HFFc6 (cell line): ENCODE measurements at regions not wholly inside any gene's neighbourhood (a gene's known extent, or its start where the extent isn't known, plus 50 kb on each side); places are given as distances from the start of the nearest gene placed in this dataset.

Source experiments
- DNase-seq: peaks from one replicate; pipeline ENCODE4 v3.0.0-alpha.2; 2018
- H3K27ac Mint-ChIP-seq: 2 replicates; pipeline ENCODE4 v1.8.0; 2020; ENCODE audit warnings: mild to moderate bottlenecking, mixed read lengths
- H3K27me3 Mint-ChIP-seq: 2 replicates; pipeline ENCODE4 v1.8.0; 2021; ENCODE audit warnings: mild to moderate bottlenecking, moderate library complexity, mixed read lengths; ENCODE audit not compliant: insufficient read depth
- H3K36me3 Mint-ChIP-seq: 2 replicates; pipeline ENCODE4 v1.8.0; 2021; ENCODE audit warnings: low read depth, mixed read lengths
- H3K4me1 Mint-ChIP-seq: 2 replicates; pipeline ENCODE4 v1.8.0; 2020; ENCODE audit warnings: low read depth, mixed read lengths
- H3K4me3 Mint-ChIP-seq: 2 replicates; pipeline ENCODE4 v1.8.0; 2020; ENCODE audit warnings: mild to moderate bottlenecking, moderate library complexity, mixed read lengths
- H3K9me3 Mint-ChIP-seq: 2 replicates; pipeline ENCODE4 v1.8.0; 2020; ENCODE audit warnings: mild to moderate bottlenecking, mixed read lengths
- TF ChIP-seq, protein P1 (sequence below): fragments of 200-600 bp; sonication (generic); IDR thresholded peaks from 2 replicates; pipeline ENCODE4 v1.5.0; 2021; ENCODE audit warnings: antibody characterized with exemption, mild to moderate bottlenecking

GRCh38 chr2:160647967-160648685 lies 154.5 kb upstream of the RBMS1 start:
- Mint-ChIP-seq H3K4me1 (peaks cover 30% of the 10 kb centered on the region), H3K9me3 (no peaks in the 10 kb centered on the region), H3K36me3 (no peaks in the 10 kb centered on the region), H3K4me3 (no peak overlapping the region), H3K27ac (no peak overlapping the region), H3K27me3 (no peaks in the 10 kb centered on the region)
- TF ChIP-seq, protein P1, sequence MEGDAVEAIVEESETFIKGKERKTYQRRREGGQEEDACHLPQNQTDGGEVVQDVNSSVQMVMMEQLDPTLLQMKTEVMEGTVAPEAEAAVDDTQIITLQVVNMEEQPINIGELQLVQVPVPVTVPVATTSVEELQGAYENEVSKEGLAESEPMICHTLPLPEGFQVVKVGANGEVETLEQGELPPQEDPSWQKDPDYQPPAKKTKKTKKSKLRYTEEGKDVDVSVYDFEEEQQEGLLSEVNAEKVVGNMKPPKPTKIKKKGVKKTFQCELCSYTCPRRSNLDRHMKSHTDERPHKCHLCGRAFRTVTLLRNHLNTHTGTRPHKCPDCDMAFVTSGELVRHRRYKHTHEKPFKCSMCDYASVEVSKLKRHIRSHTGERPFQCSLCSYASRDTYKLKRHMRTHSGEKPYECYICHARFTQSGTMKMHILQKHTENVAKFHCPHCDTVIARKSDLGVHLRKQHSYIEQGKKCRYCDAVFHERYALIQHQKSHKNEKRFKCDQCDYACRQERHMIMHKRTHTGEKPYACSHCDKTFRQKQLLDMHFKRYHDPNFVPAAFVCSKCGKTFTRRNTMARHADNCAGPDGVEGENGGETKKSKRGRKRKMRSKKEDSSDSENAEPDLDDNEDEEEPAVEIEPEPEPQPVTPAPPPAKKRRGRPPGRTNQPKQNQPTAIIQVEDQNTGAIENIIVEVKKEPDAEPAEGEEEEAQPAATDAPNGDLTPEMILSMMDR = no peak
- DNase-seq = no peak

DNA sequence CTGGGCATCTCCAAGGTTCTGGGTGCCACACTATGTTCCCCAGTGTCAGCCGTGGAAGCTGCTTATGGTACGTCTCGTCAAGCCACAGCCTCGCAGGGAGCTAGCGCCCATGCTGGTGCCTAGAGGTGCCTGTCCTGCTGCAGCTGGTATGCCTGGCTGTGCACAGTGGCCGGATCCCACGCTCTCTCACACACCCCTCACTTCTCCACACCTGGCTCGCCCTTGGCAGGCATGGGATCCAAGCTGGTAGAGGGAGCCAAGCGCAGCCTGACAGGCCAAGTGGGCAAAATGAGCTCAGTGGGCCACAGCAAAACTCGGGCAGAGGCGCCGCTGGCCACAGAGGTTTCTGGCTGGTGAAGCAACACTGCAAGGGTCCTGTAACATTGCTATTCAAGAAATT lies 156.1 kb upstream of the RBMS1 start:
- Mint-ChIP-seq H3K27me3 (no peaks in the 10 kb centered on the region), H3K9me3 (no peaks in the 10 kb centered on the region), H3K27ac (no peak overlapping the region), H3K4me3 (no peak overlapping the region), H3K36me3 (no peaks in the 10 kb centered on the region), H3K4me1 (peaks cover 30% of the 10 kb centered on the region)
- TF ChIP-seq, protein P1 = no peak
- no peak for DNase-seq

- H3K4me1 Mint-ChIP-seq = peaks cover 30% of the 10 kb centered on the region
- H3K27ac Mint-ChIP-seq = no peak overlapping the region
- H3K27me3 Mint-ChIP-seq = no peaks in the 10 kb centered on the region
- no peaks in the 10 kb centered on the region for H3K9me3 Mint-ChIP-seq
- no peak for DNase-seq
- TF ChIP-seq, protein P1 = no peak
- H3K36me3 Mint-ChIP-seq = no peaks in the 10 kb centered on the region
- no peak overlapping the region for H3K4me3 Mint-ChIP-seq
These were observed 156.8 kb upstream of the RBMS1 start for GRCh38 chr2:160650196-160651118.

GRCh38 chr2:160651416-160652200 lies 158.0 kb upstream of the RBMS1 start:
- Mint-ChIP-seq H3K27me3 (no peaks in the 10 kb centered on the region), H3K4me3 (no peak overlapping the region), H3K36me3 (no peaks in the 10 kb centered on the region), H3K4me1 (peaks cover 32% of the 10 kb centered on the region), H3K9me3 (no peaks in the 10 kb centered on the region), H3K27ac (no peak overlapping the region)
- DNase-seq = no peak
- TF ChIP-seq, protein P1 = no peak

- no peak overlapping the region for H3K27ac Mint-ChIP-seq
- no peak for DNase-seq
- H3K27me3 Mint-ChIP-seq = no peaks in the 10 kb centered on the region
- peaks cover 39% of the 10 kb centered on the region for H3K4me1 Mint-ChIP-seq
- H3K4me3 Mint-ChIP-seq = no peak overlapping the region
- no peaks in the 10 kb centered on the region for H3K9me3 Mint-ChIP-seq
- TF ChIP-seq, protein P1 = no peak
- H3K36me3 Mint-ChIP-seq = no peaks in the 10 kb centered on the region
These were observed 158.6 kb upstream of the RBMS1 start for GRCh38 chr2:160652236-160652635.
